HG02678 (cell line): ENCODE measurements at regions not wholly inside any gene's neighbourhood (a gene's known extent, or its start where the extent isn't known, plus 50 kb on each side); places are given as distances from the start of the nearest gene placed in this dataset.
"Not testable (repeated sequence)": the region's sequence is repeated elsewhere in the genome, so short reads cannot be mapped to it uniquely, and the experiment has no call there.

Experiments used
- ATAC-seq: cut with Tn5 transposase; IDR thresholded peaks from one replicate; pipeline ENCODE4 v1.9.1; 2021; ENCODE audit warnings: mild to moderate bottlenecking, moderate library complexity; ENCODE audit not compliant: unreplicated experiment

DNA sequence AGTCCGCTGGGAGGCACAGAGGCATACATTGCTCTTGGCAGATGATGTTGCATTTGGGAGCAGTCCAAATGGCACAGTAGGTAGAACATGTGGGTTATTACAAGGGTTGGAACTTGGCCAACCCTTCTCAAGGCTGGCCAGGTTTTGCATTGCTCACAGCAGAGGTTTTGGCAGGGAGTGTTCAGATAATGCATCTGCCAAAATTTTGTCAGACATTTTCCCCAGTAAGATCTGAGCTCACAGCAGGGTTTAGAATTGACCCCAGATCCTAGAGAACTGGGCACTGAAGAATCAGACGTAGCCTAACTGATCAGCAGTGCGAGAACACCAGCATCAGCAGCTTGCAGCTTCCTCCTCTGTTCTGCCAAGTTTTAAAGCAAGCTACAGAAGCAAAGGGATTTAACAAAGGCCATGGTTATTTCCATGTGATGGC, 468.8 kb upstream of the KIF2B start:
- ATAC-seq = no peak

DNA sequence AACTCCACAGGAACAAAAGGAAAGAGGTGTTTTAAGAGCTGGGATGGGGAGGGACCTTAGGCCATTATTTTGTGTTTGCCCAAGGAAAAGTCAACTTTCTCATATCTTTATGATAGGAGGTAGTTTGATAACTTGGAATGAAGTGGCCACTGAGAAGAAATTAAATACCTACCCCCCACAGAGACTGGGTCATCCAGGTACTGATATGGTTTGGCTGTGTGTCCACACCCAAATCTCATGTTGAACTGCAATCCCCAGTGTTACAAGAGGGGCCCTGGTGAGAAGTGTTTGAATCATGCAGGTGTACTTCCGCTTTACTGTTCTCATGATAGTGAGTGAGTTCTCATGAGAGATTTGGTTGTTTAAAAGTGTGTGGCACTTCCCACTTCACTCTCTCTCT, 477.9 kb upstream of the KIF2B start:
- no peak for ATAC-seq

DNA sequence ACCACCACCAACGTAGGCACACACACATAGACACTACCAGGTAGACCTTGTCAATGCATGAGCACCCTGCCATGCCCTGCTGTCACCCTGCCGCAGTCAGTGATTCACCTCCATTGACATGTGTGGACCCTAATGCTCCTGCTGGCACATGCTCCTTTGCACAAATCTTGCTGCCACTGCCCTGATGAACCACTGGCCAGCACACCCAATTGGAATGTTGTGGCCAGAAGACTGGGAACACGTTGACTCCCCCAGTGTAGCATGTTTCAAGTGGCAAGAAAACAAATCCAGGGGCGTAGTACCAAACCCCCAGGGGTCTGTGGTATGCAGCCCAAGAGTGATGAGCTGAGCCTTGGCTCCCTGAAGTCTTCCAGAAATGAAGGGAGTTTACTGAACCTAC, 486.4 kb upstream of the KIF2B start:
- ATAC-seq = no peak

DNA sequence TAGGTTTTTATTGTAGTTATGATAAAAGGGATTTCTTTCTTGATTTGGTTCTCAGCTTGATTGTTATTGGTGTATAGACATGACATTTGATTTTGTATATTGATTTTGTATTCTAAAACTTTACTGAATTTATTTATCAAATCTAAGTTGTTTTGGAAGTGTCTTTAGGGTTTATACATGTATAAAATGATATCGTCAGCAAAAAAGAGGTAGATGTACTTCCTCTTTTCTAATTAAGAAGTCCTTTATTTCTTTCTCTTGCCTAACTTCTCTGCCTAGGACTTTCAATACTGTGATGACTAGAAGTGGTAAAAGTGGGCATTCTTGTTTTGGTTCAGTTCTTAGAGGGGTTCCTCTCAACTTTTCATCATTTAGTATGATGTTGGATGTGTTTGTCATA, 487.3 kb upstream of the KIF2B start:
- ATAC-seq = no peak

DNA sequence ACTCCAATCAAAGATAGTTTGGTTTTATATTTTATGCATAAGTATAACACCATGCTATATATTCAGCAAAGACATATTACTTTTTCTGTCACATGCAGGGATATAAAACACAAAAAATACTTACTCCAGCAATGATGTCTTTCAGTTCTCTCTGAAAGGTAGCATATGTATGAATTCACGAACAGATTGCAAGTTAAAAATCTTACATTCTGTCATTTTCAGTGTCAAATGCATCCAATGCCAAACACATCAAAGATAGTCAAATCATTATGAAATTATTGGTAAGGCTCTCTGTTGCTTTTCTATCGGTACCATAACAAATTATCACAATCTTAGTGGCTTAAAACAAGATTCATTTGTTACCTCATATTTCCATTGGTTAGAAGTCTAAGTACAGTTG, 492.0 kb upstream of the KIF2B start:
- no peak for ATAC-seq

DNA sequence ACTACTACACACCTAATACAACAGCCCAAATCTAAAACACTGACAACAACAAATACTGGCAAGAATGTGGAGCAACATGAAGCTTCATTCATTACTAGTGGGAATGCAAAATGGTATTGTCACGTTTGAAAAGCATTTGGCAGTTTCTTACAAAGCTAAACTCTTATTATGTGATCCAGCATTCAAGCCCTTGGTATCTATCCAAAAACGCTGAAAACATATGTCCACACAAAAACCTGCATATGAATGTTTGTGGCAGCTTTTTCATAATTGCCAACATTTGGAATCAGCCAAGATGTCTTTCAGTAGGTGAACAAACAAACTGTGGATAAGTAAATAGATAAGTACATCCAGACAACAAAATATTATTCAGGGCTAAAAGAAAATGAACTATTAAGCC, 501.1 kb upstream of the KIF2B start:
- no peak for ATAC-seq

DNA sequence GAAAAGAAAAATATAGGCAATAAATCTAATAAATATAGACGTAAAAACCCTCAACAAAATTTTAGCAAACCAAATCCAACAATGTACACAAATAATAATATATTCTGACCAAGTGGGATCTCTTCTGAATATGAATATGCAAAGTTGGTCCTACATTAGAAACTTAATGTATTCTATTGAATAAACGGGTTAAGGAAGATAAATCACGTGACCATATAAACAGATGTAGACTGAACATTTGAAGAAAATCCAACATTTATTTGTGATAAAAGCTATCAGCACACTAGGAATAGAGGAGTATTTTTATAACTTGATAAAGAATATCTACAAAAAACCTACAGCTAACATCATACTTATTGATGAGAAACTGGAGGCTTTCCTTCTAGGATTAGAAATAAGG, 502.8 kb upstream of the KIF2B start:
- ATAC-seq = no peak

DNA sequence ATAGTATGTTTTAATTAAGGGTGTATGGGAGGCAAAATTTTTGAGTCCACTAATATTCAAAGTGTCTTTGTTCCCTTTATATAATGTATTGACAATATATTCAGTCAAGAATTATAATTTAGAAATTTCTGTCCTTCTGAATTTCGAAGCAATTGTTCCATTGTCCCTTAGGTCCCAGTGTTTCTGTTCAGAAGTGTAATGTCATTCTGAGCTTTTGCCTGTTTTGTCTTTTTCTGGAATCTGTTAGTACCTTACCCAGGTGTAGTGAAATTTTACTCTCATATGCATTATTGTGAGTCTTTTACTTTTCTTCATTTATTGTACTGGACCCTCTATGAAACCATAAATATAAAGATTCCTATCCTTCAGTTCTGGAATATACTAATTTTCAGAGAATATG, 505.7 kb upstream of the KIF2B start:
- no peak for ATAC-seq

DNA sequence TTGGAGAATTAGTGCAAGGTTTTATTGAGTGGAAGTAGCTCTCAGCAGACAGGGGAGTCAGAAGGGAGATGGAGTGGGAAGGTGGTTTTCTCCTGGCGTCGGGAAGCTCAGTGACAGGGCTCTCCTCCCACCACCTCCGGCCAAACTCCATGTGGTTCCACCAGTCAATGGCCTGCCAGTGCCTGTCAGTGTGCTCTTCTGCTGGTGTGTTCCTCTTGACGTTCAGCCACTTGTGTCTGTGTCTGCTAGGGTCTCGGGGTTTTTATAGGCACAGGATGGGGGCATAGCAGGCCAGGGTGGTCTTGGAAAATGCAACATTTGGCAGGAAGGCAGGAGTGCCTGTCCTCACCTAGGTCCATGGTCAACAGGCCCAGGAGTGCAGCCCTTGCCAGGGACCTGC, 506.7 kb upstream of the KIF2B start:
- ATAC-seq = no peak

DNA sequence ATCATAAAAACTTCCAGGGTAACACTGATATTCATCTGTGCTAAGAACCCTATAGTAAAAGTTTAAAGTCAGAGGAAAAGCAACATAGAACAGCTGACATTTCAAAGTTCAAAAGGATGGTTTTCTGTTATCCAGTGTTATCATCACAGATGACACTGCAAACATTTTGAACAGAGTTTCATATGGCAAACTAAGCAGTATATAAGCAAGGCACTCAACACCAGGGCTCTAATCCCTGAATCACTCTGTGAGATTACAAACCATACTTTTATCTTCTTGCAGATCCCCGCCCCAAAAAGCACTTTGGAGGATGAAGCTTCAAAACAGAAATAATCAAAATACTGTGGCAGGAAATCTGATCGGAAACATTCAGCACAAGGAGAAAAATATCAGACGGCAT, 508.2 kb upstream of the KIF2B start:
- ATAC-seq = no peak

DNA sequence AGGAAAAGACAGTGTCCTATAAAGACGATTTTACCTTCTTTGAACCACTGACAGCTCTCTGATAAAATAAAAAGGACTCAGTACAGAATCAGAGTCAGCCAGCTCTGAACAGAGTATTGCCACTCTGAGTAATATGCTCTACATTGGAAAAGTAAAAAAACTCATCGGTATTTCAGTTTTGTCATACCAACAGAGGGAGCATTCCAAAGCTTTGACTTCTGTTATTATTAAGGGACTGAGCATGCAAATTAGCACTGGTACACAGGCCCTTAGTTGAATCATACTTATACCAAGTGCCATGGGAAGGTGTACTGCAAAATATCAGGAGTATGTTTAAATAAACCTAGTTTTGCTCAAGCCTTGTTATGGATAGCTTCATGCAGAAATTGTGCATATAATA, 509.0 kb upstream of the KIF2B start:
- no peak for ATAC-seq

DNA sequence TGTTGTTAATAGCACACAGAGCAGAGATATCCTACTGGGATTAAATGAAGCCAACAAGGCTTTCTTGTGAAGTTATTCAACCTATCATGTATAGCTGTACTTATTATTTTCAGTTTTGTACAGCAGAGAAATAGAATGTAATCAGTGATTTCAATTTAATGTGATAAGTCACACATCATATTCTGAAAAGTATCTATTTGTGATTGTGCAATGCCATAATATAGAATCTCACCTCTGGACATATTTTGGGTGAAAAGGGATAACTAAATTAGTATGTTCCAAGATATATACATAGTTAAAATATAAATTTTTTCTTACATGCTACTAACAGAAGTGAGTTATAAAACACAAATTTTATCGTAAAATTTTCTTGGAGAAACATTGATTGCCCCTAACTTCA, 544.3 kb upstream of the KIF2B start:
- no peak for ATAC-seq

DNA sequence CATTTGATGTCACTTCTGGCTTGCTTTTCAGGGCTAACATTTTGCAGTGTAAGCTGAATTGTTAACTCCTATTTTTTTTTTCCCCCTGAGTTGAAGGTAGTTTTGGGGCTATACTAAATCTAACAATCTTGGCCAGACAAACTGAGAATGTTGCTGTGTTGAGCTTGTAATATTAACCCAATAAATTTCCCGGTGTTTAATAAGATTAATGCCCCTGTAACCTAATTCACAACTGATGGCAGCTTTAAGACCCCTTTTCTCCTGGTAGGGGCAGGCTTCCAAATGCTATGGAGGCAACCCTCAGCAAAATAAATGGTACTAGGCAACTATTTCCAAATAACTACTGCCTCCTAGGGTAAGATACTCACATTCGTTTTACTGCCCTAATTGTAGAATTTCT, 549.6 kb upstream of the KIF2B start:
- no peak for ATAC-seq

DNA sequence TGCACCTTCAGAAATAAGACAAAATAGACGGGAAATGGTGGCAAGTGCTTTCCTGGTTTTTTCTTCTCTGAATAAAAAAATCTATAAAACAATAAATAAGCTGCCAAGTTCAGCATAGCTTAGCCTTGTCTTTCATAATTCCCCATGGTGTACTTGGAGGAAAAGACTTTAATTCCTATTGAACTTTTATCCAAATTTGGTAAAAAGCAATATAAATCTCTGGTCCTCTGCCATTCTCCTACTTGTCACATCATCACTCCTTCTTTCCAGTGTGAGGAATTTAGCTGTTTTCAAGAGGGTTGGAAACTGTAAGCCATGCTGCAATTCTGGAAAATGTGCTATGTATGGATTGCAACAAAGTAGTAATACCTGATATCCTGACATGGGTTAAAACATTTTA, 551.8 kb upstream of the KIF2B start:
- ATAC-seq = no peak

DNA sequence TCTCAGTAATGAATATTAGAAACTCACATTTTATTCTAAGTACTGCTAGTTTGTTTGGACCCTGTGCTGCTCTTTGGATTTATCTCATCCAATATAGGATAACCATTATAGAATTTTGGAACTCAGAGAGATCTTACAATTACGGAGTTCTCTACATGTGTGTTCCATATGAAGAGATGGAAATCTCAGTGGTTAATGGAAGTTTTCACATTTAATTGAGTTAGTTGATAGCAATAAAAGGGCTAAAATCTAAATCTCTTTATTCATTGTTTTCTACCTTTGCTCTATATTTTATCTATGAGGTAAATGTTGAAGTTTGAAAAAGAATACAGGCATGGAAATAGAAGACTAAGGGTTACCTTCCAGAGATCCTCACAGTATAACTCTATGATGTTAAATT, 558.0 kb upstream of the KIF2B start:
- ATAC-seq = no peak

DNA sequence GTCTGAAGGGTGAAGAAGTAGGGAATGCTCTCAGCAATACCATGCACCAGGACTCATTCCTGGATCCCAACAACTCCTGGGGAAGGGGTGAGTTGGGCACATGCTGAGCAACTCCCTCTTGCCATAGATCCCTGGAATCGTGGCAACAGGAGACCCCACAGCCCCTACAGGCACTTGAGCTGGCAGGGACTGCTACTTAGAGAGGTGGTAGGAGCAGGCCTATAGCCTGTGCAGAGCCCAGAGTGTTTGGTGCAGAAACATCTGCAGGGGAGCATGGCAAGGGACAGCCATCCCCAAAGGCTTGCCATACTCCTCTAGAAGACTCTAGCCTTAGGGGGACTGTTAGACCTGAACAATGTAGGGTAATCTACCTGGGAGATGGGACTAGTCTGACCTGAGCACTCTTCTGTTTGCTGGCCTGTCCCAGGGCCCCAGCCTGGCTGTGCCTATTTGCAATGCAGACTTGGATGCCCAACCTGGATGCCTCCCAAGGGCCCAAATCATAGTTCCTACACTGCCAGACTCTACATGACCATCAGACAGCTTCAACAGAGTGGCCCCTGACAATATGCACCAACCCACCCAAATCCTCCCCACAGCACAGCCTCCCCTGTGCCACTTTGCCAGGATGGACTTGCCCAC, 568.6 kb upstream of the KIF2B start:
- no peak for ATAC-seq

DNA sequence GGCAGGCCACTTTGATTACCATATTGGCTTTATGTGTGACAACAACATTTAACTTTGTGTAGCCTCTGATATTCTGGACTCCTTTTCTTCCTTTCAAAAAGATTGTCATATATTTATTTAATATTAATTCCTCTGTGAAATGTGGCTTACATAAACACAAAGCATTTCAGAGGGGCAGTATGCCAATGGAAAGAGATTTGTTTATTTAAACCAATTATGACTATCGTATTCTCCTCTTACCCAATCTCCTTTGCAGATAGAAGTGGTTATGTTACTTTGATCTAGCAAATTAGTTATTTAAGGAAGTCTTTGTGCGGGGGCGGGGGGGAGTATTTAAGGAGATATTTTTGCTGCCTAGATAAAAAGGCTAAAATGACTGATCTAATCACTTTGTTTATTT, 573.7 kb upstream of the KIF2B start:
- ATAC-seq = no peak

DNA sequence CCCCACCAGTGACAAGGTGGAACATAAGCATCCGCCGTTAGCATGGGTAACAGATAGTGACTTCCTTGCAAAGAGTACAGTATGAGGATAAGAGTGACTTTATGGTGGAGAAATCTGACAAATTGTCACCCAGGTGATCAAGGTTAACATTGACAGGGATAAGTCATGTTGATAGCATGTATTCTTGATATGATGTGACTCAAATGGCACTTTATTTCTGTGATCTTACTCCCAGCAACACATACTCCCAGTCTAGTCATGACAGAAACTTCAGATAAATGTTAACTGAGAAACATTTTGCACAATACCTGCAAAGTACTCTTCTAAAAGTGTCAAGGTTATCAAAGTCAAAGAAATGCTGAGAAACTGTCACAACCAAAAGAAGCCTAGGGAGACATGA, 588.6 kb upstream of the KIF2B start:
- no peak for ATAC-seq

DNA sequence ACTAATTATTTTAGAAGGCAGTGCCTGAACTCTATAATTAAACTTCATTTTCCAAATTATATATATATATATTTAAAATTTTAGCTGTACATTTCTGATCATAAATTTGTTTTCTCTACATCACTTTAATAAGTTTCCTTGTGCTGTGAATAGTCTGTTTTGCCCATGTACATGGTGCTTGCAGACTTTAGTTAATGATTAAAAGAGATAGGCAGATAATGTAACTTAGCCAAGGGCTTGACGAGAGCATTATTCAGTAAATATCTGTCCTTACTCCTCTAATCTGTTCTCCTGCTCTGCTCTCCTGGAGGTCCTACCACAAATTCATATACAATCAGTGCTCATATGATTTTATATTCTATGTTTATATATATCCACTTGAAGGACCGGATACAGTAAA, 595.2 kb upstream of the KIF2B start:
- ATAC-seq = no peak

DNA sequence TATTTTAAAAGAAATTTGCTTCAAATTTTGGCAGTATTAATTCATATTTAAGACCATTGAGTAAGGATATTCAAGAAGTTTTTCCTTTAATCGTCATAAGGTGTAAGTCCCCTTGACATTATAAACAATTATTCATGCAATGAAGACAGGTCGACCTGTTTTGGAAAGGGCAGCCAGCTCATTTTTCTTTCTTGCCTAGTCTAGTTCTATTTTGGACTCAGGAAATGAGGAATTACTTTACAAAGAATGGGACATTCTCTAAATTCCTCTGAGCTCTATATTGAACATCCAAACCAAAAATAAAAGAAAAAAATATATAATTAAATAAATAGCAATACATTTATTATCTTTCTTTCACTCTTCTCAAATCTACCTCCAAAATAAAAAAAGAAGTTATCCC, 595.6 kb upstream of the KIF2B start:
- ATAC-seq = no peak

DNA sequence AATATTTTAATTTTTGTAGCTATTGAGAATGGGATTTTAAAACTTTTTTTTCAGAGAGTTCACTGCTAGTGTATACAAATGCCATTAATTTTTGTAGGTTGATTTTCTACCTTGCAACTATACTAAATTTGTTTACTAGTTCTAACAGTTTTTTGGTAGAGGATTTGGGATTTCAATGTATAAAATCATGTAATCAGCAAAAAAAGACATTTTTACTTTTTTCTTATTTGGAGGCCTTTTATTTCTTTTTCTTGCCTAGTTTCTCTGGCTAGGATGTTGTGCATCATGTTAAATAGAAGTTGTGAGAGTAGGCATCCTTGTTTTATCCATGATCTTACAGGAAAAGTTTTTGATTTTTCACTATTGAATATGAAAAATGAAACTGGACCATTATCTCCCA, 602.9 kb upstream of the KIF2B start:
- no peak for ATAC-seq

DNA sequence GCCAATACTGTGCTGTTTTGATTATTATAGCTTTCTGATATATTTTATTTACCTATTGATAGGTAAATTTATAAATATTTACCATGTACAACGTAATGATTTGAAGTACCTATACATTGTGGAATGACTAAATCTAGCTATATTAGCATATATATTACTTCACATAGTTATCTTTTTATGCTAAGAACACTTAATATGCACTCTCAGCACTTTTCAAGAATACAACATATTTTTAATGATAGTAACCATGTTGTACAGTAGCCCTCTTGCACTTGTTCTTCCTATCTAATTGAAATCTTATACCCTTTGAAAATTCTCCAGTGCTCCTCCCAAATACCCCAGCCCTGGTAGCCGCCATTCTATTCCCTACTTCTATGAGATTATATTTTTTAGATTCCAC, 604.0 kb upstream of the KIF2B start:
- ATAC-seq = no peak

DNA sequence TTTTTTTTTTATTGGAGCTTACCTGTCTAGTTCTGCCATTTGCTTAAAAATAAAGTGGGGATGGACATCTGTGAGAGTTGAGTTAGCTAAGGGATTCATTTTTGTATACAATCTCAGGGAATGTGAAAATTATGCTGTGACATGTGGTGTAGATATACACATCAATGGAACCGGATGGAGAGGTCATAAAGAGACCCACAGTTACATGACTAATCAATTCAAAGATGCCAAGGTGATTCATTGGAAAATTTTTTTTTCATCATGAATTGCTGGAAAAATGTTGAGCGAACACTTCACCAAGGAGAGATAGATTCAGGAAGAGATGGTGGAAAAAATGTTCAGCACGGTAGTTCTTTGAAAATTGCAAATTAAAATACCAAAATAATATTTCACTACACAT, 605.4 kb upstream of the KIF2B start:
- no peak for ATAC-seq

DNA sequence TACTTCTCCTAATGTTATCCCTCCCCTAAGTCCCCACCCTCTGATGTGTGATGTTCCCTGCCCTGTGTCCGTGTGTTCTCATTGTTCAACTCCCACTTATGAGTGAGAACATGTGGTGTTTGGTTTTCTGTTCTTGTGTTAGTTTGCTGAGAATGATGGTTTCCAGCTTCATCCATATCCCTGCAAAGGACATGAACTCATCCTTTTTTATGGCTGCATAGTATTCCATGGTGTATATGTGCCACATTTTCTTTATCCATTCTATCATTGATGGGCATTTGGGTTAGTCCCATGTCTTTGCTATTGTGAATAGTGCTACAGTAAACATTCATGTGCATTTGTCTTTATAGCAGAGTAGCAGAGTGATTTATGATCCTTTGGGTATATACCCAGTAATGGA, 613.8 kb upstream of the KIF2B start:
- ATAC-seq = not testable (repeated sequence)
